OCI-LY7 (cell line): ENCODE measurements at regions not wholly inside any gene's neighbourhood (a gene's known extent, or its start where the extent isn't known, plus 50 kb on each side); places are given as distances from the start of the nearest gene placed in this dataset.

Source experiments
- BruUV-seq: library from RNA; stranded (reverse); fragments of 400-500 nt; replicated peaks from 2 replicates; lab custom pipeline; 2021; lab: Mats Ljungman, UMichigan
- CTCF ChIA-PET: fragments of 300-600 bp; sonication (Branson Sonifier 250); formaldehyde crosslinking; loops from one replicate; lab custom pipeline; 2022; ENCODE audit warnings: antibody characterized with exemption; ENCODE audit not compliant: unreplicated experiment; lab: Charles Lee
- POLR2A ChIA-PET: fragments of 300-600 bp; sonication (Branson Sonifier 250); formaldehyde crosslinking; loops from one replicate; lab custom pipeline; 2022; ENCODE audit warnings: antibody characterized with exemption; lab: Charles Lee
- DNase-seq: peaks from one replicate; pipeline ENCODE4 v3.0.0-alpha.2; 2015; ENCODE audit warnings: low spot score
- H2AFZ ChIP-seq: fragments of 200-600 bp; sonication (generic), shearing (Covaris generic); 2 replicates; pipeline ENCODE4 v1.6.1; 2014; ENCODE audit warnings: mild to moderate bottlenecking, antibody characterized with exemption, low read length, moderate library complexity
- H3K27ac ChIP-seq: fragments of 200-600 bp; sonication (generic); 2 replicates; pipeline ENCODE4 v1.5.1; 2014; ENCODE audit warnings: mixed run types, low read depth, mild to moderate bottlenecking, moderate library complexity, low read length, inconsistent platforms; ENCODE audit not compliant: poor library complexity, severe bottlenecking
- H3K36me3 ChIP-seq: fragments of 200-600 bp; sonication (generic); 2 replicates; pipeline ENCODE4 v1.6.1; 2014; ENCODE audit warnings: mild to moderate bottlenecking, antibody characterized with exemption, low read length, moderate library complexity, mixed read lengths; ENCODE audit not compliant: insufficient read depth
- H3K4me1 ChIP-seq: fragments of 200-600 bp; sonication (generic); 2 replicates; pipeline ENCODE4 v1.5.1; 2014; ENCODE audit warnings: mild to moderate bottlenecking, low read length; ENCODE audit not compliant: insufficient read depth, poor library complexity, severe bottlenecking
- H3K4me2 ChIP-seq: fragments of 200-600 bp; sonication (generic); 2 replicates; pipeline ENCODE4 v1.6.1; 2014; ENCODE audit warnings: mild to moderate bottlenecking, low read length
- H3K4me3 ChIP-seq: fragments of 200-600 bp; sonication (generic); 2 replicates; pipeline ENCODE4 v1.5.1; 2014; ENCODE audit warnings: mild to moderate bottlenecking, low read depth, low read length; ENCODE audit not compliant: poor library complexity, severe bottlenecking
- H3K79me2 ChIP-seq: fragments of 200-600 bp; sonication (generic); 2 replicates; pipeline ENCODE4 v1.6.1; 2016; ENCODE audit warnings: low read depth, mild to moderate bottlenecking, low read length, moderate library complexity, mixed read lengths; ENCODE audit not compliant: insufficient read depth
- H3K9me2 ChIP-seq: fragments of 200-600 bp; sonication (generic); 2 replicates; pipeline ENCODE4 v1.6.1; 2016; ENCODE audit warnings: mild to moderate bottlenecking, low read length, mixed read lengths; ENCODE audit not compliant: insufficient read depth
- H3K9me3 ChIP-seq: fragments of 200-600 bp; sonication (generic); 2 replicates; pipeline ENCODE4 v1.6.1; 2014; ENCODE audit warnings: mild to moderate bottlenecking, mixed run types, low read length, mixed read lengths
- H4K20me1 ChIP-seq: fragments of 200-600 bp; sonication (generic); 2 replicates; pipeline ENCODE4 v1.6.1; 2014; ENCODE audit warnings: mild to moderate bottlenecking, antibody characterized with exemption, low read length, moderate library complexity, mixed read lengths; ENCODE audit not compliant: insufficient read depth
- EZH2phosphoT487 ChIP-seq: fragments of 200-600 bp; sonication (generic); IDR thresholded peaks from 2 replicates; pipeline ENCODE4 v1.6.1; 2018; ENCODE audit warnings: low read depth, borderline replicate concordance, mild to moderate bottlenecking, mixed run types, antibody characterized with exemption, low read length, moderate library complexity, mixed read lengths
- intact Hi-C: fragments of 100-400 bp; cut with micrococcal nuclease; formaldehyde crosslinking; loops from one replicate; pipeline ENCODE4 v1.10.0; 2022; ENCODE audit not compliant: unreplicated experiment
- TF ChIP-seq, protein P1 (sequence below): fragments of 200-600 bp; sonication (generic); conservative IDR thresholded peaks from 2 replicates; pipeline ENCODE4 v1.5.1; 2014; ENCODE audit warnings: mild to moderate bottlenecking, antibody characterized with exemption, low read length, moderate library complexity, mixed read lengths

GRCh38 chr2:234565201-234565600 lies 68.3 kb upstream of the ARL4C start:
- CTCF ChIA-PET, result no interaction called here

GRCh38 chr2:234564699-234565098 lies 67.8 kb upstream of the ARL4C start:
- Histone ChIP-seq H3K9me3 (no peaks in the 10 kb centered on the region), H2AFZ (0 out of 2 replicates have a peak overlapping the region, but pooled peaks have one; percentile 23), H3K79me2 (no peaks in the 10 kb centered on the region), H3K4me2 (peak overlapping the region; percentile 42), H3K36me3 (no peaks in the 10 kb centered on the region), H4K20me1 (no peaks in the 10 kb centered on the region), H3K9me2 (no peaks in the 10 kb centered on the region), H3K4me1 (peaks cover 12% of the 10 kb centered on the region), H3K27ac (peak overlapping the region; percentile 45), H3K4me3 (no peak overlapping the region)
- intact Hi-C loops, result no loop called here
- DNase-seq, result no peak
- POLR2A ChIA-PET, result interaction anchor here (0.9 to 1.0 kb wide), 2 partner anchors 19 to 549 kb away, joined by 3 read pairs; no protein-coding TSS in a partner anchor
- no TSS peak for BruUV-seq
- no peak for TF ChIP-seq EZH2phosphoT487
- TF ChIP-seq, protein P1, sequence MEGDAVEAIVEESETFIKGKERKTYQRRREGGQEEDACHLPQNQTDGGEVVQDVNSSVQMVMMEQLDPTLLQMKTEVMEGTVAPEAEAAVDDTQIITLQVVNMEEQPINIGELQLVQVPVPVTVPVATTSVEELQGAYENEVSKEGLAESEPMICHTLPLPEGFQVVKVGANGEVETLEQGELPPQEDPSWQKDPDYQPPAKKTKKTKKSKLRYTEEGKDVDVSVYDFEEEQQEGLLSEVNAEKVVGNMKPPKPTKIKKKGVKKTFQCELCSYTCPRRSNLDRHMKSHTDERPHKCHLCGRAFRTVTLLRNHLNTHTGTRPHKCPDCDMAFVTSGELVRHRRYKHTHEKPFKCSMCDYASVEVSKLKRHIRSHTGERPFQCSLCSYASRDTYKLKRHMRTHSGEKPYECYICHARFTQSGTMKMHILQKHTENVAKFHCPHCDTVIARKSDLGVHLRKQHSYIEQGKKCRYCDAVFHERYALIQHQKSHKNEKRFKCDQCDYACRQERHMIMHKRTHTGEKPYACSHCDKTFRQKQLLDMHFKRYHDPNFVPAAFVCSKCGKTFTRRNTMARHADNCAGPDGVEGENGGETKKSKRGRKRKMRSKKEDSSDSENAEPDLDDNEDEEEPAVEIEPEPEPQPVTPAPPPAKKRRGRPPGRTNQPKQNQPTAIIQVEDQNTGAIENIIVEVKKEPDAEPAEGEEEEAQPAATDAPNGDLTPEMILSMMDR, result peak; percentile 17; the same call in 1 of the 2 replicates
- CTCF ChIA-PET, result interaction anchor here (0.5 kb wide), 1 partner anchor 221 kb away, joined by 3 read pairs; no protein-coding TSS in a partner anchor

More at GRCh38 chr2:234565201-234565600, 68.3 kb upstream of the ARL4C start:
- Histone ChIP-seq H3K9me2 (no peaks in the 10 kb centered on the region), H3K4me2 (peak overlapping the region; percentile 42), H2AFZ (0 out of 2 replicates have a peak overlapping the region, but pooled peaks have one; percentile 23), H3K27ac (peak overlapping the region; percentile 45), H3K79me2 (no peaks in the 10 kb centered on the region), H3K4me1 (peaks cover 12% of the 10 kb centered on the region), H4K20me1 (no peaks in the 10 kb centered on the region), H3K9me3 (no peaks in the 10 kb centered on the region), H3K4me3 (no peak overlapping the region), H3K36me3 (no peaks in the 10 kb centered on the region)
- no TSS peak for BruUV-seq
- TF ChIP-seq EZH2phosphoT487, result no peak
- TF ChIP-seq, protein P1, result no peak
- POLR2A ChIA-PET, result interaction anchor here (0.6 to 1.0 kb wide), 3 partner anchors 20 to 549 kb away, joined by 3 read pairs; no protein-coding TSS in a partner anchor
- DNase-seq, result peak; percentile 19
- intact Hi-C loops, result no loop called here

DNA sequence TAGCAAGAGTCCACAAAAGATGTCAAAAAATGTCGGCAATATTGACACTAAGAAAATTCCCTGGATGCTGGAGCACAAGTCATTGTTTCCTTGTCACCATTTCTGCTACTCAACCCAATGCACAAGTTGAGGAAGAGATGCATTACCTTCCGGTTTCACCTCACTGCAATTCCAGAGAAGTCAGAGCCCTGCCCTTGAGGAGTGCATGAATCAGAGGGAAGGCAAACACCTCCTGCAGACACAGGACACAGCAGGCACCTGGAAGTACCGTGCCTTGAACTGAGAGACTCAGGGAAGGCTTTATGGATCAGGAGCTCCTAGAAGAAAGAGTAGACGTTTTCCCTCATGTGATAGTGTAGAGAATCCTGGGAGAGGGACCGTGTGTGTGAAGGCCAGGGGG lies 62.7 kb upstream of the ARL4C start:
- no peak overlapping the region for H3K4me2 ChIP-seq
- no peaks in the 10 kb centered on the region for H3K9me2 ChIP-seq
- CTCF ChIA-PET, result no interaction called here
- no peak overlapping the region for H2AFZ ChIP-seq
- H4K20me1 ChIP-seq, result no peaks in the 10 kb centered on the region
- H3K27ac ChIP-seq, result no peak overlapping the region
- intact Hi-C loops, result no loop called here
- H3K9me3 ChIP-seq, result no peaks in the 10 kb centered on the region
- H3K4me3 ChIP-seq, result no peak overlapping the region
- TF ChIP-seq, protein P1, result no peak
- no peak for TF ChIP-seq EZH2phosphoT487
- DNase-seq, result no peak
- no TSS peak for BruUV-seq
- H3K4me1 ChIP-seq, result peaks cover 3% of the 10 kb centered on the region
- POLR2A ChIA-PET, result no interaction called here
- no peaks in the 10 kb centered on the region for H3K79me2 ChIP-seq
- H3K36me3 ChIP-seq, result no peaks in the 10 kb centered on the region
